ENCODE measurements at regions not wholly inside any gene's neighbourhood (a gene's known extent, or its start where the extent isn't known, plus 50 kb on each side); places are given as distances from the start of the nearest gene placed in this dataset.
"Not testable (repeated sequence)": the region's sequence is repeated elsewhere in the genome, so short reads cannot be mapped to it uniquely, and the experiment has no call there.

DNA sequence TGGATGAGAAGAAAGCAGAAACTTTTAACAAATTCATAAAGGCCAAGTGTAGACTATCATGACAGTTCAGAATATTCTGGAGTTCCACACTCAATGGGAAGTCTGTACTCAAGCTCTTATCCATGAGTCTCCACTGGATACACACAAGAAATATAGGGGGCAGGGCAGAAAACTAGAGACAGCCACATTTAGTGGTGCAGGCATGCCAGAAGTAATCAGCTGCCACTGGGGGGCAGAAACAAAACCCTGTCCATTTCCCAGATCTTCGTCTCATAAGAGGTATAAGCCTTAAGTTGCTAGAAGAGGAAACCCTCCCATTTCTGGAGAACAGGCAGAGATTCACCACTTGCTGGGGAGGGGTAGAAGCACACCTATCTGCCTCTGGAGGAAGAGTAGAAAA lies 166.8 kb upstream of the GALNT2 start:
- no peak overlapping the region for H3K4me3 Mint-ChIP-seq
- CTCF ChIA-PET = no interaction called here

DNA sequence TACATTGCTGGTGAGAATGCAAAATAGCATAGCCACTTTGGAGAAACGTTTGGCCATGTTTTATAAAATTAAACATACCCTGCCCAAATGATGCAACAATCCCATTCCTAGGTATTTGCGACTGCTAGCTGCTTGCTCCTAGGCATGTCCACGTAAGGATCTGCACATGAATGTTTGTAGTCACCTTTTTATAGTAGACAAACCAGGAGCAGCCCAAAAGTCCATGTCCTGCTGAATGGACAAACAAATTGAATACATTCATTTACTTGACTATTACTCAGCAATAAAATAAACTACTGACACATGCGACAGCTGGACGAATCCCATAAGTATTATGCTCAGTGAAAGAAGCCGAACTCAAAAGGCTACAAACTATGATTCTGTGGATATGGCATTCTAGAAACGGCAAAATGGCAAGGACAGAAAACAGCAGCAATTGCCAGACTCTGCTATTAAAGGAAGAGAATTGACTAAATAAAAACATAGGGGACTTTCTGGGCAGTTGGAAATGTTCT lies 161.9 kb upstream of the GALNT2 start:
- no peak for DNase-seq
- Mint-ChIP-seq H3K36me3 (no peaks in the 10 kb centered on the region), H3K4me3 (no peak overlapping the region), H3K4me1 (no peaks in the 10 kb centered on the region), H3K27ac (no peak overlapping the region), H3K27me3 (peaks cover 28% of the 10 kb centered on the region), H3K9me3 (peaks cover 3% of the 10 kb centered on the region)
- CTCF ChIA-PET = interaction anchor here (0.7 kb wide), 1 partner anchor 300 kb away, joined by 4 read pairs; no protein-coding TSS in a partner anchor

More for the DNA sequence above, 166.8 kb upstream of the GALNT2 start:
- H3K27ac Mint-ChIP-seq = no peak overlapping the region
- H3K9me3 Mint-ChIP-seq = peaks cover 3% of the 10 kb centered on the region
- H3K4me1 Mint-ChIP-seq = no peaks in the 10 kb centered on the region
- peaks cover 29% of the 10 kb centered on the region for H3K27me3 Mint-ChIP-seq
- H3K36me3 Mint-ChIP-seq = no peaks in the 10 kb centered on the region
- DNase-seq = no peak

DNA sequence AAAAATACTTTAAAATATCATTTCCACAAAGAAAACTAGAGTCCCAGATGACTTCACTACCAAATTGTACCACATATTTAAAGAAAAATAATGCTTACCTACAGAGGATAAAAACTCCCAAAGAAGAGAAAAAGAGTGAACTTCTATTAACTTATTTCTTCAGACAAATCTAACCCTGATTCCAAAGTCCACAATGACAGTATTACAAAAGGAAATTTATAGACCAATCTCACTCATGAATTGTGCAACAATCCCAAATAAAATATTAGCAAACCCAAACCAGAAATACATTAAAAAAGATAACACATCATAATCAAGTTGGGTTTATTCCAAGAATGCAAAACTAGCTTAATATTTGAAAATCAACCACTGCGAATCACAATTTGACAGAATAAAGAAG lies 161.4 kb upstream of the GALNT2 start:
- CTCF ChIA-PET = no interaction called here
- H3K27me3 Mint-ChIP-seq = peaks cover 27% of the 10 kb centered on the region
- no peak overlapping the region for H3K27ac Mint-ChIP-seq
- H3K36me3 Mint-ChIP-seq = no peaks in the 10 kb centered on the region
- DNase-seq = no peak
- peaks cover 3% of the 10 kb centered on the region for H3K9me3 Mint-ChIP-seq
- no peak overlapping the region for H3K4me3 Mint-ChIP-seq
- H3K4me1 Mint-ChIP-seq = no peaks in the 10 kb centered on the region

DNA sequence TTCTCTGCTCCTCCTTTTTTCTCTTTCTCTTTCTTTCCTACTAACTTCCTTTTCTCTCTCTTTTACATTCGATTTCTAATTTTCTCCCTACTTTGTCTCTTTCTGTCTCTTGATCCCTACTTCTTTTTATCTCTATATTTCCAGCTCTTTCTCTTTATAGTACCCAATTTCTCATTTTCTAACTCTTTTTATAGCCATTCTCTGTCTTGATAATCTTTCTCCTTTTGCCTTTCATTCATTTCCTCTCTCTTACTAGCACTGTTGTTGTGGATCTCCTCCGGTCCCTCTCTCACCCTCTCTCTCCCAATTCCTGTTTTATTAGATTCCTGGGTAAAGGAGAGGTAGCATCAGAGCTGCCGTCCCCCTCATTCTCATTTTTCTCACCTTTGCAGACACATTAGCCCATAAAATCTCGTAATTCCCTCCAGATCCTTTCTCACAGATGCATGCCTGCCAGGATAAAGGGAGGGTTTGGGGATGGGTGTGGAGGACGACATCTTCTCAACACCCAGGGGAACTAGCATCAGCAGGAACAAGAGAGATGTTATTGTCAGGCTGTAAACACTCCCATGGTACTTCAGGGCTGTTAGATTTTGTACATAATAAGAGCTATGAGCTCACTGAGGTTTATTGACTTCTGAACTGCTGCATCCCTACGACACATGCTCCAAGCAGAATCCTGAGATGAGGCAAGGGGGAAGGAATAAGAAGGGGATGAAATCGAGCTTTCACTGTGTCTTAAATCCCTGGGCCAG lies 159.0 kb upstream of the GALNT2 start:
- Mint-ChIP-seq H3K4me3 (no peak overlapping the region), H3K9me3 (no peaks in the 10 kb centered on the region), H3K36me3 (no peaks in the 10 kb centered on the region), H3K27me3 (peaks cover 28% of the 10 kb centered on the region), H3K27ac (no peak overlapping the region), H3K4me1 (no peaks in the 10 kb centered on the region)
- no peak for DNase-seq
- CTCF ChIA-PET = no interaction called here

DNA sequence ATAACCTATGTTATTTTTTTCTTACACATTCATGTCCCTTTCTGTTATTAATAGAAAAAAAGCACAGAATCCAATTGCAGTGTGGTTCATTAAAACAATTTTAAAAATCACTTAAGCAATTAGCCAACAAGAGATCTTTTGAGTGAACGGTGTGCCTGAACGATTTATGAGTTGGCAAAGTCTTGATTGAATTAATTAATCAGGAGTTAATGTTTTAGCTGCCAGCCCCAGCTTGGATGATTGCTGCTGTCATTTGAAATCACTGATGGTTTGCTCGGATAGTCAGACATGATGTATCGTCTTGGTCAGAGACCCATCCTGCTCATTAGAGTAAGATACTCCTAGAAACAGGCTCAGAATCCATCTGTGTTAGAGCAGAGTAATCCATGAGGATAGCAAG lies 158.3 kb upstream of the GALNT2 start:
- Mint-ChIP-seq H3K9me3 (no peaks in the 10 kb centered on the region), H3K4me3 (no peak overlapping the region), H3K27me3 (peaks cover 31% of the 10 kb centered on the region), H3K27ac (no peak overlapping the region), H3K36me3 (no peaks in the 10 kb centered on the region), H3K4me1 (no peaks in the 10 kb centered on the region)
- CTCF ChIA-PET = no interaction called here
- no peak for DNase-seq

DNA sequence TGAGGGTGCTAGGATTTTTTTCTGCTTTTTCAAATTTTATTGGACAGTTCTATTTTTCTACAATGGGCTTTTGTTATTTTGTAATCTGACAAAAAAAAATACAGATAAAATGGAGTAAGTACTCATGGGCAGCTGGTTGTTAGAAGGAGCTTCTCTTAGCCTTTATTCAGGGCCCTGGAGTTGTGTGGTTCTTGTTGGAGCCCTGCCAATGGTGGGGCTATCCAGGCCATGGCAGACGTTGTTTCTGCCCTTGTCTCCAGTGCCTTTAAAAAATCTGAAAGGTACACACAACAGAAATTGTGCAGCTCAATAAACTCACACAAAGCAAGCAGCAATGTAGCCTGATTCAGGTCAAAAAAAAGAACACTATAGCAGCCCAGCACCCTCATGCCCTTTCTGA lies 153.5 kb upstream of the GALNT2 start:
- peaks cover 28% of the 10 kb centered on the region for H3K27me3 Mint-ChIP-seq
- no peak overlapping the region for H3K27ac Mint-ChIP-seq
- H3K9me3 Mint-ChIP-seq = no peaks in the 10 kb centered on the region
- no peaks in the 10 kb centered on the region for H3K4me1 Mint-ChIP-seq
- CTCF ChIA-PET = interaction anchor here (1.2 kb wide), 1 partner anchor 24 kb away, joined by 3 read pairs; no protein-coding TSS in a partner anchor
- no peaks in the 10 kb centered on the region for H3K36me3 Mint-ChIP-seq
- H3K4me3 Mint-ChIP-seq = no peak overlapping the region
- DNase-seq = no peak

DNA sequence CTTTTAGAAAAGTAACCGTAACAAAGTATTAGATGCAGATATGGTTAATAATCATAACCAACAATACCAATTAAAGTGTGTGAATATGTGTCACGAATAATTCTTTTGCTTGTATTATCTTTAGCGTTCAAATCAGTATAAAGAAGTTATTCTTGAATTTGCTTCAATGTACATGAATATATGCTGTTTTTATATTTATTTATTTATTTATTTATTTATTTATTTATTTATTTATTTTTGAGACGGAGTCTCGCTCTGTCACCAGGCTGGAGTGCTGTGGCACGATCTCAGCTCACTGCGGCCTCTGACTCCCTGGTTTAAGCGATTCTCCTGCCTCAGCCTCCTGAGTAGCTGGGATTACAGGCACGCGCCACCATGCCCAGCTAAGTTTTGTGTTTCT lies 147.6 kb upstream of the GALNT2 start:
- CTCF ChIA-PET, H3K9me3 Mint-ChIP-seq, H3K4me3 Mint-ChIP-seq: not testable (repeated sequence)

DNA sequence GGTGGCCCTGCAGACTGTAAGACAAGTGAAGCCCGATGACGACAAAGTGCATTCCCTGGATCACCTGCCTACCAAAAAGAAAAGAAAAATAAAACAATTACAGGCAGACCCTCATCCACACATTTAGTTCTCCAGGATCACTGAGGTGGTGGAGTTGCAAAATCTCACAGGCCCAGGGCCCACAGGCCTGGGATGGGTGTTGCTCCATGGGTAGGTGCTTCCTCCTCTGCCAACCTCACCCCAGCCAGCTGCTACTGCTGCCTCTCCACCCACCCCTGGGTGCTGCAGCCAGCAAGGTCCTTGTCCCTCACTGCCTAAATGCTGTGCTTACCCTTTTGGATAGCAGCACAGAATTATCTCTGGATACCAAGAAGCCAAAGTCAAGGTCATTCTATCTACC lies 146.4 kb upstream of the GALNT2 start:
- H3K4me1 Mint-ChIP-seq = no peaks in the 10 kb centered on the region
- H3K36me3 Mint-ChIP-seq = no peaks in the 10 kb centered on the region
- no peaks in the 10 kb centered on the region for H3K9me3 Mint-ChIP-seq
- H3K27ac Mint-ChIP-seq = no peak overlapping the region
- H3K4me3 Mint-ChIP-seq = no peak overlapping the region
- peaks cover 10% of the 10 kb centered on the region for H3K27me3 Mint-ChIP-seq
- CTCF ChIA-PET = no interaction called here
- no peak for DNase-seq

More for the DNA sequence above, 147.6 kb upstream of the GALNT2 start:
- not testable (repeated sequence) for H3K27me3 Mint-ChIP-seq, DNase-seq, H3K36me3 Mint-ChIP-seq, H3K27ac Mint-ChIP-seq, H3K4me1 Mint-ChIP-seq

DNA sequence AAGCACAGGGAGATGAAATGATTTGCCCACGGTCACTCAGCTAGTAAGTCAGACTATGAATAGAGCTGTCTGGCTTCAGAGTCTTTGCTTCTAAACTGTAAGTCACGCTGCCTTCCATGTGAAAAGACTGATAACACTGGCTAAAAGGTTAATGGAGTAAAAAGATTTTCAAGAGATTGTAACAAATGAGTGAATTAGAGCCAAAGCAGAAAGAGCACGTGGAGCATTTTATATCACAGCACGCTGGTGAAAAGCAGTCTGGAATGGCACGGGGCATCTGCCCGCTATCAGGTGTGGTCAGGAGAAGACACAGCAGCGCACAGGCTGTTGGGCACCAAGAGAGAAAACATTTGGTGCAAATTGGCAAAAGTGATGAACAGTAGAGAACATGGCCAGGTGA lies 144.8 kb upstream of the GALNT2 start:
- Mint-ChIP-seq H3K36me3 (no peaks in the 10 kb centered on the region), H3K27ac (no peak overlapping the region), H3K9me3 (no peaks in the 10 kb centered on the region), H3K4me3 (no peak overlapping the region), H3K4me1 (no peaks in the 10 kb centered on the region), H3K27me3 (peaks cover 10% of the 10 kb centered on the region)
- CTCF ChIA-PET = no interaction called here
- no peak for DNase-seq

DNA sequence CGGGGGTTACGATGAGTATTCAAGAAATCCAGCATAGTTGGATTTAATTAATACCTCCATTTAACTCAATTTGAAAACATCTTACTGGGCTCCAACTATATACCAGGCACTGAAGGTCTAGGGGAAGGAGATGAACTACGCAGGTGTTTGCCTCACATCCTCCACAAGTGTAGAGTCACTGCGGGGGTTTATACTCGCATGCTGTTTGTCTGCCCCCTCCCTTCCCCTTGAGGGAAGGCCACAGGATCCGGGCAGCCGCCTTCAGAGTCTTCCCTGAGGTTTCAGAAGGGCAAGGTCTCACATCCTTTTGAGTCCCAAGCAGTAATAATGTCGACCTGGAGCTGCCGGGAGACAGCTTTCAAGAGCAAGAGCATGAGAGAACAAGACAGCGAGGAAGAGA lies 142.4 kb upstream of the GALNT2 start:
- no peak overlapping the region for H3K4me3 Mint-ChIP-seq
- no peaks in the 10 kb centered on the region for H3K4me1 Mint-ChIP-seq
- no peak overlapping the region for H3K27ac Mint-ChIP-seq
- no peaks in the 10 kb centered on the region for H3K9me3 Mint-ChIP-seq
- peaks cover 10% of the 10 kb centered on the region for H3K27me3 Mint-ChIP-seq
- no peak for DNase-seq
- CTCF ChIA-PET = no interaction called here
- no peaks in the 10 kb centered on the region for H3K36me3 Mint-ChIP-seq

DNA sequence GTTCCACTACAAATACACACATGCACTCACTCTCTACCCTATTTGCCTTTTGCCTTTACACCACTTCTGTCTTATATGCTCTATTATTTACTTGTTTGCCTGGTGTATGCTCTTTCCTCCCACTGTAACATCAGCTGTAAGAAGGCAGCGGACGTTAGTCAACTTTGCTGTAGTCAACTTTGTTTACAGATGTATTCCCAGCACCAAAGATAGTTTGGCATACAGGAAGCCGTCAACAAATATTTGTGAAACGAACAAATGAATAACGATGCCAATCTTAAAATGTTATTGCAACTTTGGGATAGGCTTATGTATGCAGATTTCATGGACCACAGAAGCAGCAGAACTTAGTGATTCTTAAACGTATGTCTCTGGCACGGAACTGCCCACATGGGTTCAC lies 138.3 kb upstream of the GALNT2 start:
- Mint-ChIP-seq H3K4me3 (no peak overlapping the region), H3K27me3 (peaks cover 3% of the 10 kb centered on the region), H3K27ac (no peak overlapping the region), H3K4me1 (no peaks in the 10 kb centered on the region), H3K9me3 (no peaks in the 10 kb centered on the region), H3K36me3 (no peaks in the 10 kb centered on the region)
- CTCF ChIA-PET = no interaction called here
- no peak for DNase-seq

DNA sequence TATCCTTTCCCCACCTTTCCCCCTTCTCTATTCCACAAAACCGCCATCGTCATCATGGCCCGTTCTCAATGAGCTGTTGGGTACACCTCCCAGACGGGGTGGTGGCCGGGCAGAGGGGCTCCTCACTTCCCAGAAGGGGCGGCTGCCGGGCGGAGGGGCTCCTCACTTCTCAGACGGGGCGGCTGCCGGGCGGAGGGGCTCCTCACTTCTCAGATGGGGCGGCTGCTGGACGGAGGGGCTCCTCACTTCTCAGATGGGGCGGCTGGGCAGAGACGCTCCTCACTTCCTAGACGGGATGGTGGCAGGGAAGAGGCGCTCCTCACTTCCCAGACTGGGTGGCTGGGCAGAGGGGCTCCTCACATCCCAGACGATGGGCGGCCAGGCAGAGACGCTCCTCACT lies 135.3 kb upstream of the GALNT2 start:
- H3K9me3 Mint-ChIP-seq, H3K27me3 Mint-ChIP-seq, H3K36me3 Mint-ChIP-seq, H3K4me1 Mint-ChIP-seq, CTCF ChIA-PET, H3K27ac Mint-ChIP-seq, H3K4me3 Mint-ChIP-seq, DNase-seq: not testable (repeated sequence)

DNA sequence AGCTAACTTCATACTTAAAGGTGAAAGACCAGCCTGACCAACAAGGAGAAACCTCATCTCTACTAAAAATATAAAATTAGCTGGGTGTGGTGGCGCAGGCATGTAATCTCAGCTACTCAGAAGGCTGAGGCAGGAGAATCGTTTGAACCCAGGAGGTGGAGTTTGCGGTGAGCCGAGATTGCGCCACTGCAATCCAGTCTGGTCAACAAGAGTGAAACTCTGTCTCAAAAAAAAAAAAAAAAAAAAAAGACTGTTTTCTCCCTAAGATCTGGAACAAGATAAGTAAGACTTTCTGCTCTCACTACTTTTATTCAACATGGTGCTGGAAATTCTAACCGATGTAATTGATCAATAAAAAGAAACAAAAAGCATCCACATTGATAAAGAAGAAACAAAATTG lies 131.9 kb upstream of the GALNT2 start:
- H3K9me3 Mint-ChIP-seq, H3K4me1 Mint-ChIP-seq, H3K4me3 Mint-ChIP-seq, H3K36me3 Mint-ChIP-seq, H3K27ac Mint-ChIP-seq, DNase-seq, CTCF ChIA-PET: not testable (repeated sequence)
- H3K27me3 Mint-ChIP-seq = peaks cover 15% of the 10 kb centered on the region

DNA sequence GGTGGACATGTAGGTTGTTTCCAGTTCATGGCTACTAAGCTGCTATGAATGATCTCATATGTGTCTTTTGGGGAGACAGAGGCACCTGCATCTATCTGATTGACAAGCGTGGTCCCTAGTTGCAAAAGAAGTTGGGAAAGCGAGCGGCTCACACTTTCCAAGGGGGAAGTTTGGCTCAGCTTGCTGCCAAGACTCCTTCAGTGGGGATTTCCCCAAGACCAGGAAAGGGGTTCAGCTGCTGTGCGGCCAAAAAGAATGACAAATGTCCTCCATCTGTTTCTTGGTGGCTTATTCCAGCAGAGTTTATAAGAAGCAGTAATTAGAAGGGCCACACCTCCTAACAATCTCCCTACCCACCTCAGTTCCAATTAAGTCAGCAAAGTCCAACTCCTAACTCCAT lies 128.5 kb upstream of the GALNT2 start:
- peaks cover 19% of the 10 kb centered on the region for H3K27me3 Mint-ChIP-seq
- no peaks in the 10 kb centered on the region for H3K4me1 Mint-ChIP-seq
- no peaks in the 10 kb centered on the region for H3K9me3 Mint-ChIP-seq
- no peak overlapping the region for H3K4me3 Mint-ChIP-seq
- DNase-seq = no peak
- H3K36me3 Mint-ChIP-seq = no peaks in the 10 kb centered on the region
- CTCF ChIA-PET = no interaction called here
- no peak overlapping the region for H3K27ac Mint-ChIP-seq

DNA sequence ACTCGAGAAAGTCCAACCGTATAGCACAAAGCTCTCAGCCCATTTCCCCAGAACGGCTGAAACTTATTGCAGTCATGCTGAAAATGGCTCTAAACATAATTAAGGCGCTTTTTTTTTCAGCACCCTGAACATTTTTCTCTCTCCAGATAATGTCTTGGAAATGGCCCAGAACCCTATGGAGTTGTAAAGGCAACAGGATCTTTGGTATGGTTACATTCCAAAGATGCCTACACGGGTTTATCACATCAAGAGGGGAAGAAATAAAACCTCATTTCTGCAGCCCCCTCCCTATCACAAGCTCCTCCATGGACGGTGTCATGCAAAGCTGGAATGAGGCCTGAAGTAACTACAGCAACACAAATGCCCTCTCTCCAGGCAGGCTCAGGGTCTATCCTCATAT lies 126.4 kb upstream of the GALNT2 start:
- no peak overlapping the region for H3K4me3 Mint-ChIP-seq
- H3K27me3 Mint-ChIP-seq = peaks cover 19% of the 10 kb centered on the region
- no peaks in the 10 kb centered on the region for H3K4me1 Mint-ChIP-seq
- H3K27ac Mint-ChIP-seq = no peak overlapping the region
- CTCF ChIA-PET = no interaction called here
- no peaks in the 10 kb centered on the region for H3K36me3 Mint-ChIP-seq
- DNase-seq = no peak
- no peaks in the 10 kb centered on the region for H3K9me3 Mint-ChIP-seq

All from activated naive CD4-positive, alpha-beta T cell treated with anti-CD3 and anti-CD28 coated beads, Interleukin-2, amount 10 ng/mL, durations not matched to agents 7 days and 5 days (primary cell).